ENCODE measurements at regions not wholly inside any gene's neighbourhood (a gene's known extent, or its start where the extent isn't known, plus 50 kb on each side); places are given as distances from the start of the nearest gene placed in this dataset.

DNA sequence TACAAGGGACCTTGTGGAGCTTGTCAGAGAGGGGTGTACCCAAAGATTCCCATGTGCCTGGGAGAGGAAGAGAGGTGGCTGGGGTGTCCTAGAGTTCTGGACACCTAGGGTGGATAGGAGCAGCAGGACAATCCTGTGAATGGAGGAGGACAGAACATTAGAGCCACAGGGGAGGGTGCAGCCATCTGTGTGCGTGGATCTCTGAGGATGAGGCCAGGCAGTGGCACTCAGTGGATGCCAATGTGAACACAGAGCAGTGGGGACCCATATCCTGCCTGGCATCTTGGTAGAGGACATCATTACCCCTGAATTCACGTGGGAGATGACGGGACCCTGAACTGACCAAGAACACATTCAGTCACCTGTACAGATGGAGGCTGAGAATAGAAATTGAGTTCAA, 205.3 kb downstream of the CD83 start:
- H3K27ac ChIP-seq (replicated peaks in 1 of 4), result no peak overlapping the region
- no peak overlapping the region for H3K4me3 ChIP-seq
- no peaks in the 10 kb centered on the region for H3K27me3 ChIP-seq
- H3K9me3 ChIP-seq, result no peaks in the 10 kb centered on the region
- no peaks in the 10 kb centered on the region for H3K36me3 ChIP-seq
- intact Hi-C loops (cut with DNase I), result no loop called here
- WGBS, result 96% methylated on average over 3 of the region's 3 CpGs
- TF ChIP-seq EP300 (IDR thresholded peaks at IDR 0.05) (no peak), POLR2A (IDR thresholded peaks at IDR 0.05; ENCODE audit: low read depth) (no peak), POLR2AphosphoS5 (IDR thresholded peaks at IDR 0.05) (no peak), CTCF (IDR thresholded peaks at IDR 0.05) (no peak)
- no peaks in the 10 kb centered on the region for H3K4me1 ChIP-seq
- no peak for DNase-seq (ENCODE audit: extremely low spot score)

DNA sequence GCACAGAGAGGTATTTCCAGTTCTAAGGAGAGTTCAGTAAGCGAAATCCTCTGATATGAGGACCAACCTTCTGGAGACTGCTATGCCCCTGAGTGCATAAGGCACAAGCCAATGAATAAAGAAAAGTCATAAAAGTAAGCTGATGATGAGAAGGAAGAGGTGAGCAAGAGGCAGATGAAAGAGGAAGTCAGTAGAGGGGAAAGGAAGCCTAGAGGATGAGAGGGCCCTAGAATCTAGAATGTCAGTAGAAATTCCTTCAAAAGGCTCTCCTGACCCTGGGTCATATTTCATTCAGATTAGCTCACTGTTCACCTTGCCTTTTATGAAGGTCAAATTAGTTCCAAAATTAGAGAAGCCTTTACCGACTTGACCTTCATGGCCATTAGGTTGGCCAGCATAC, 209.2 kb downstream of the CD83 start:
- TF ChIP-seq EP300 (IDR thresholded peaks at IDR 0.05), result no peak
- no peak for TF ChIP-seq POLR2AphosphoS5 (IDR thresholded peaks at IDR 0.05)
- no peak for TF ChIP-seq CTCF (IDR thresholded peaks at IDR 0.05)
- TF ChIP-seq POLR2A (IDR thresholded peaks at IDR 0.05; ENCODE audit: low read depth), result no peak
- no peak overlapping the region for H3K27ac ChIP-seq (replicated peaks in 1 of 4)
- H3K27me3 ChIP-seq, result no peaks in the 10 kb centered on the region
- no peak overlapping the region for H3K4me3 ChIP-seq
- intact Hi-C loops (cut with DNase I), result no loop called here
- no peaks in the 10 kb centered on the region for H3K4me1 ChIP-seq
- no peaks in the 10 kb centered on the region for H3K36me3 ChIP-seq
- WGBS, result 86% methylated on average over 2 of the region's 2 CpGs
- H3K9me3 ChIP-seq, result no peaks in the 10 kb centered on the region
- DNase-seq (ENCODE audit: extremely low spot score), result no peak

DNA sequence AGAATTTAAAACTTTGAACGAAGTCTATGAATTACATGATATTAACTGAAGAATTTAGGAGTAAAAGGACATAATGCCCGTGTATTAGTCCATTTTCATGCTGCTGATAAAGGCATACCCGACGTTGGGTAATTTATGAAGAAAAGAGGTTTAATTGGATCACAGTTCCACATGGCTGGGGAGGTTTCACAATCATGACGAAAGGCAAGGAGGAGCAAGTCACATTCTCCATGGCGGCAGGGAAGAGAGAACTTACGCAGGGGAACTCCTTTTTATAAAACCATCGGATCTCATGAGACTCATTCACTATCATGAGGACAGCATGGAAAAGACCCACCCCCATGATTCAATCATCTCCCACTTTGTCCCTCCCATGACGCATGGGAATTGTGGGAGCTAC, 210.6 kb downstream of the CD83 start:
- 92% methylated on average over 9 of the region's 9 CpGs for WGBS
- intact Hi-C loops (cut with DNase I), result no loop called here
- DNase-seq (ENCODE audit: extremely low spot score), result no peak

GRCh38 chr6:14333556-14334305, 216.2 kb downstream of the CD83 start:
- WGBS, result 71% methylated on average over 5 of the region's 5 CpGs
- no peaks in the 10 kb centered on the region for H3K36me3 ChIP-seq
- H3K4me1 ChIP-seq, result no peaks in the 10 kb centered on the region
- intact Hi-C loops (cut with DNase I), result no loop called here
- no peak overlapping the region for H3K27ac ChIP-seq (replicated peaks in 1 of 4)
- no peak overlapping the region for H3K4me3 ChIP-seq
- H3K27me3 ChIP-seq, result no peaks in the 10 kb centered on the region
- DNase-seq (ENCODE audit: extremely low spot score), result no peak
- TF ChIP-seq CTCF (IDR thresholded peaks at IDR 0.05), result no peak
- no peak for TF ChIP-seq POLR2AphosphoS5 (IDR thresholded peaks at IDR 0.05)
- no peak for TF ChIP-seq EP300 (IDR thresholded peaks at IDR 0.05)
- no peak for TF ChIP-seq POLR2A (IDR thresholded peaks at IDR 0.05; ENCODE audit: low read depth)
- H3K9me3 ChIP-seq, result no peaks in the 10 kb centered on the region

More for the DNA sequence above, 210.6 kb downstream of the CD83 start:
- Histone ChIP-seq H3K27me3 (no peaks in the 10 kb centered on the region), H3K36me3 (no peaks in the 10 kb centered on the region), H3K4me3 (no peak overlapping the region), H3K4me1 (no peaks in the 10 kb centered on the region), H3K9me3 (no peaks in the 10 kb centered on the region), H3K27ac (replicated peaks in 1 of 4) (no peak overlapping the region)
- no peak for TF ChIP-seq POLR2A (IDR thresholded peaks at IDR 0.05; ENCODE audit: low read depth)
- TF ChIP-seq CTCF (IDR thresholded peaks at IDR 0.05), result no peak
- no peak for TF ChIP-seq EP300 (IDR thresholded peaks at IDR 0.05)
- no peak for TF ChIP-seq POLR2AphosphoS5 (IDR thresholded peaks at IDR 0.05)

GRCh38 chr6:14335071-14335470, 217.5 kb downstream of the CD83 start:
- TF ChIP-seq CTCF (IDR thresholded peaks at IDR 0.05), result no peak
- no peak for TF ChIP-seq EP300 (IDR thresholded peaks at IDR 0.05)
- no peak for TF ChIP-seq POLR2A (IDR thresholded peaks at IDR 0.05; ENCODE audit: low read depth)
- TF ChIP-seq POLR2AphosphoS5 (IDR thresholded peaks at IDR 0.05), result no peak
- no peaks in the 10 kb centered on the region for H3K36me3 ChIP-seq
- WGBS, result 76% methylated on average over 2 of the region's 2 CpGs
- H3K27ac ChIP-seq (replicated peaks in 1 of 4), result no peak overlapping the region
- DNase-seq (ENCODE audit: extremely low spot score), result no peak
- H3K4me3 ChIP-seq, result no peak overlapping the region
- no peaks in the 10 kb centered on the region for H3K9me3 ChIP-seq
- H3K27me3 ChIP-seq, result no peaks in the 10 kb centered on the region
- peaks cover 4 to 8% (median 7%) of the 10 kb centered on the region in 4 donors for H3K4me1 ChIP-seq
- intact Hi-C loops (cut with DNase I), result no loop called here
